Natural killer cell (primary cell): ENCODE measurements at regions not wholly inside any gene's neighbourhood (a gene's known extent, or its start where the extent isn't known, plus 50 kb on each side); places are given as distances from the start of the nearest gene placed in this dataset.

ENCODE experiments used
- ATAC-seq, 3 donors: fragments of 150-1000 bp in 2 of 3; fragments of 200-7000 bp in 1 of 3; cut with Tn5 transposase; 1 replicate in 1 of 3; 2 replicates in 2 of 3; pipeline ENCODE4 v1.10.0; 2021; ENCODE audit warnings: mild to moderate bottlenecking in 2 of 3, moderate library complexity in 2 of 3
- DNase-seq, 2 donors: peaks; one replicate each; pipeline versions ENCODE4 v3.0.0 to v3.0.0-alpha.2; 2013 to 2021; ENCODE audit warnings: mixed read lengths in 1 of 2
- H3K27ac ChIP-seq: one replicate; pipeline ENCODE4 v1.5.1; 2013; ENCODE audit warnings: mild to moderate bottlenecking, low read length
- H3K27me3 ChIP-seq: one replicate; pipeline ENCODE4 v1.6.1; 2013; ENCODE audit warnings: low read length; ENCODE audit not compliant: control insufficient read depth, insufficient read depth
- H3K36me3 ChIP-seq: one replicate; pipeline ENCODE4 v1.6.1; 2013; ENCODE audit warnings: low read length; ENCODE audit not compliant: control insufficient read depth, insufficient read depth
- H3K4me1 ChIP-seq: one replicate; pipeline ENCODE4 v1.6.1; 2013; ENCODE audit warnings: low read length; ENCODE audit not compliant: control insufficient read depth, insufficient read depth
- H3K4me3 ChIP-seq: one replicate; pipeline ENCODE4 v1.5.1; 2013; ENCODE audit warnings: low read length
- H3K9me3 ChIP-seq: one replicate; pipeline ENCODE4 v1.6.1; 2013; ENCODE audit warnings: low read length; ENCODE audit not compliant: control insufficient read depth, insufficient read depth
- H3K27ac Mint-ChIP-seq, 2 donors: one replicate each; pipeline ENCODE4 v1.8.0; 2022; ENCODE audit warnings: mild to moderate bottlenecking in 2 of 2, mixed read lengths in 2 of 2, moderate library complexity in 1 of 2
- H3K27me3 Mint-ChIP-seq, 2 donors: one replicate each; pipeline ENCODE4 v1.8.0; 2022; ENCODE audit warnings: low read depth in 2 of 2, mixed read lengths in 2 of 2
- H3K36me3 Mint-ChIP-seq: one replicate; pipeline ENCODE4 v1.8.0; 2022; ENCODE audit warnings: mixed read lengths
- H3K4me1 Mint-ChIP-seq, 2 donors: one replicate each; pipeline ENCODE4 v1.8.0; 2022; ENCODE audit warnings: mixed read lengths in 2 of 2
- H3K4me3 Mint-ChIP-seq: one replicate; pipeline ENCODE4 v1.8.0; 2022; ENCODE audit warnings: mild to moderate bottlenecking, moderate library complexity, mixed read lengths
- H3K9me3 Mint-ChIP-seq, 2 donors: one replicate each; pipeline ENCODE4 v1.8.0; 2022; ENCODE audit warnings: mixed read lengths in 2 of 2
- CTCF ChIP-seq: fragments of 200-600 bp; IDR thresholded peaks from one replicate; pipeline ENCODE4 v1.8.0; 2022; ENCODE audit warnings: antibody characterized with exemption
- WGBS: methylation state at CpG from one replicate; pipeline ENCODE4 v1.1.7; 2013; ENCODE audit warnings: missing lambda C conversion rate; ENCODE audit not compliant: insufficient coverage; 5-methylcytosine and 5-hydroxymethylcytosine counted together
- intact Hi-C: fragments of 100-400 bp; cut with micrococcal nuclease; formaldehyde crosslinking; loops from one replicate; pipeline ENCODE4 v1.14.2; 2022

DNA sequence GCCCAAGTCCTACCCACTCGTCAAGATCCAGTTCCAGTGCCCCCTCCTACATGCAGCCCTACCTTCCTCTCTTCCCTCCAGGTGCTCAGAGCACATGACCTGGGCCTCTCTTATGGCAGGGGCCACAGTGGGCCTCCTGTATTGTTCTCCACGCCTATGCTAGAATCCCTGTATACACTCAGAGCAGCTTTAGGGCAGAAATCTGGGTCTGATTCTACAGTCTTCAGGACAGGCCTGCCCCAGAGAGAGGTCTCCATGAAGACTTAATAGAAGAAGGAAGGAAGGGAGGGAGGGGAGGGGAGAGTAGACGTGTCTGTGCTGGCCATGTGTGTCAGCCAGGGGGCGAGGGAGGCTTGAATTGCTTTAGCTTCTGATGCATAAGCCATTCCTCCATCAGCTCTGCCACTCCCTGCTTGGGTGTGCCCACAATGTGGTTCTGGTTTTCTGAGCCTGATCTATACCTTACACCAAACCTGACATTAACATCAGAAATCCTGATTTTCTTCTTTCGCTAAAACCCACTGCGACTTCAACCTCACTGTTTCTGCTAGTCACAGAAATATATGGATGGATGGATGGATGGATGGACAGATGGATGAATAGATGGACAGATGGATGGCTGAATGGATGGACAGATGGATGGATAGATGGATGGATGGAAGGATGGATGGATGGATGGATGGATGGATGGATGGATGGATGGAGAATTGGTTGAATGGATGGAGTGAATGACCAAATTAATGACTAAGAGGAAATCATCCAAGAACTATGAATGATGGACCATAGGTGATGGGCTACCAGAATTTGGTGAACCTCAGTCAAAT, 56.6 kb upstream of the PRDM11 start:
- Mint-ChIP-seq H3K4me3 (no peak overlapping the region), H3K27me3 (peaks cover 16 to 22% of the 10 kb centered on the region in 2 donors), H3K4me1 (peaks cover 45 to 74% of the 10 kb centered on the region in 2 donors), H3K9me3 (no peaks in the 10 kb centered on the region), H3K36me3 (no peaks in the 10 kb centered on the region), H3K27ac (no peak overlapping the region)
- H3K4me3 ChIP-seq = no peak overlapping the region
- intact Hi-C loops = no loop called here
- no peak for TF ChIP-seq CTCF
- DNase-seq (peak in 1 of 2 donors; percentile 33), ATAC-seq (no peak)
- H3K27me3 ChIP-seq = no peaks in the 10 kb centered on the region
- peaks cover 57% of the 10 kb centered on the region for H3K4me1 ChIP-seq
- no peaks in the 10 kb centered on the region for H3K9me3 ChIP-seq
- H3K36me3 ChIP-seq = no peaks in the 10 kb centered on the region
- H3K27ac ChIP-seq = no peak overlapping the region
- 70% methylated on average over 6 of the region's 6 CpGs for WGBS

- H3K27ac Mint-ChIP-seq = no peak overlapping the region
- WGBS = 91% methylated on average over 3 of the region's 3 CpGs
- H3K4me3 ChIP-seq = no peak overlapping the region
- no peak for DNase-seq
- H3K27ac ChIP-seq = no peak overlapping the region
- H3K4me1 ChIP-seq = peaks cover 63% of the 10 kb centered on the region
- H3K36me3 ChIP-seq = no peaks in the 10 kb centered on the region
- ATAC-seq = no peak
- no peaks in the 10 kb centered on the region for H3K36me3 Mint-ChIP-seq
- no peaks in the 10 kb centered on the region for H3K9me3 ChIP-seq
- H3K27me3 Mint-ChIP-seq = peaks cover 22 to 26% of the 10 kb centered on the region in 2 donors
- H3K27me3 ChIP-seq = no peaks in the 10 kb centered on the region
- H3K4me1 Mint-ChIP-seq = peaks cover 49 to 81% of the 10 kb centered on the region in 2 donors
- intact Hi-C loops = no loop called here
- TF ChIP-seq CTCF = no peak
- H3K9me3 Mint-ChIP-seq = no peaks in the 10 kb centered on the region
- H3K4me3 Mint-ChIP-seq = no peak overlapping the region
Observed at GRCh38 chr11:45090607-45091006, 55.8 kb upstream of the PRDM11 start.

- no peaks in the 10 kb centered on the region for H3K36me3 Mint-ChIP-seq
Observed at GRCh38 chr11:45091563-45092403, 54.7 kb upstream of the PRDM11 start.

More at GRCh38 chr11:45091563-45092403, 54.7 kb upstream of the PRDM11 start:
- Mint-ChIP-seq H3K9me3 (no peaks in the 10 kb centered on the region), H3K27ac (no peak overlapping the region), H3K4me1 (peaks cover 54 to 80% of the 10 kb centered on the region in 2 donors), H3K27me3 (peaks cover 28 to 34% of the 10 kb centered on the region in 2 donors), H3K4me3 (no peak overlapping the region)
- peaks cover 53% of the 10 kb centered on the region for H3K4me1 ChIP-seq
- no peak for ATAC-seq
- no peaks in the 10 kb centered on the region for H3K27me3 ChIP-seq
- TF ChIP-seq CTCF = no peak
- intact Hi-C loops = no loop called here
- no peak overlapping the region for H3K27ac ChIP-seq
- 50% methylated on average over 11 of the region's 11 CpGs for WGBS
- H3K9me3 ChIP-seq = no peaks in the 10 kb centered on the region
- no peak overlapping the region for H3K4me3 ChIP-seq
- H3K36me3 ChIP-seq = no peaks in the 10 kb centered on the region
- no peak for DNase-seq
